ENCODE measurements at regions not wholly inside any gene's neighbourhood (a gene's known extent, or its start where the extent isn't known, plus 50 kb on each side); places are given as distances from the start of the nearest gene placed in this dataset.

- ATAC-seq (peak in 1 of 2 donors; percentile 40), DNase-seq (ENCODE audit: low spot score in 2 of 2) (no peak)
- H3K36me3 Mint-ChIP-seq = peaks cover 0 to 8% of the 10 kb centered on the region in 2 donors
- no peak overlapping the region for H3K27ac Mint-ChIP-seq
- peaks cover 8 to 13% of the 10 kb centered on the region in 2 donors for H3K9me3 Mint-ChIP-seq
Observed at GRCh38 chr3:24829011-24829581, 334.4 kb upstream of the THRB start.

- no peak for DNase-seq (ENCODE audit: low spot score in 2 of 2)
- Mint-ChIP-seq H3K27ac (no peak overlapping the region), H3K36me3 (peaks cover 0 to 8% of the 10 kb centered on the region in 2 donors), H3K9me3 (peaks cover 8 to 14% of the 10 kb centered on the region in 2 donors)
- ATAC-seq = no peak
Observed at GRCh38 chr3:24829629-24830229, 335.1 kb upstream of the THRB start.

- Mint-ChIP-seq H3K9me3 (peaks cover 8 to 17% of the 10 kb centered on the region in 2 donors), H3K27ac (no peak overlapping the region), H3K36me3 (peaks cover 0 to 8% of the 10 kb centered on the region in 2 donors)
- ATAC-seq (no peak), DNase-seq (ENCODE audit: low spot score in 2 of 2) (no peak)
Observed at GRCh38 chr3:24830230-24831152, 335.8 kb upstream of the THRB start.

- peaks cover 12 to 21% of the 10 kb centered on the region in 2 donors for H3K9me3 Mint-ChIP-seq
- DNase-seq (ENCODE audit: low spot score in 2 of 2) (no peak), ATAC-seq (no peak)
- H3K36me3 Mint-ChIP-seq = peaks cover 0 to 8% of the 10 kb centered on the region in 2 donors
- H3K27ac Mint-ChIP-seq = no peak overlapping the region
Observed at GRCh38 chr3:24831221-24831620, 336.6 kb upstream of the THRB start.

GRCh38 chr3:24832891-24833290, 338.2 kb upstream of the THRB start:
- ATAC-seq (no peak), DNase-seq (ENCODE audit: low spot score in 2 of 2) (no peak)
- Mint-ChIP-seq H3K9me3 (peaks cover 12% of the 10 kb centered on the region in 2 donors), H3K36me3 (peaks cover 0 to 8% of the 10 kb centered on the region in 2 donors), H3K27ac (no peak overlapping the region)

- DNase-seq (ENCODE audit: low spot score in 2 of 2) (no peak), ATAC-seq (no peak)
- no peak overlapping the region for H3K27ac Mint-ChIP-seq
- H3K9me3 Mint-ChIP-seq = peaks cover 12% of the 10 kb centered on the region in 2 donors
- H3K36me3 Mint-ChIP-seq = no peaks in the 10 kb centered on the region
Observed at GRCh38 chr3:24834442-24834841, 339.8 kb upstream of the THRB start.

GRCh38 chr3:24835510-24835909, 340.9 kb upstream of the THRB start:
- H3K36me3 Mint-ChIP-seq = no peaks in the 10 kb centered on the region
- ATAC-seq = no peak
- H3K27ac Mint-ChIP-seq = no peak overlapping the region
- no peak for DNase-seq (ENCODE audit: low spot score in 2 of 2)
- peaks cover 12% of the 10 kb centered on the region in 2 donors for H3K9me3 Mint-ChIP-seq

- H3K9me3 Mint-ChIP-seq = peaks cover 12% of the 10 kb centered on the region in 2 donors
- ATAC-seq = no peak
- H3K27ac Mint-ChIP-seq = no peak overlapping the region
- DNase-seq (ENCODE audit: low spot score in 2 of 2) = no peak
- H3K36me3 Mint-ChIP-seq = no peaks in the 10 kb centered on the region
Observed at GRCh38 chr3:24837601-24838000, 343.0 kb upstream of the THRB start.

GRCh38 chr3:24838533-24838932, 343.9 kb upstream of the THRB start:
- H3K9me3 Mint-ChIP-seq = peaks cover 4 to 9% of the 10 kb centered on the region in 2 donors
- H3K27ac Mint-ChIP-seq = no peak overlapping the region
- ATAC-seq = no peak
- no peaks in the 10 kb centered on the region for H3K36me3 Mint-ChIP-seq
- no peak for DNase-seq (ENCODE audit: low spot score in 2 of 2)

- ATAC-seq = no peak
- H3K27ac Mint-ChIP-seq = no peak overlapping the region
- H3K9me3 Mint-ChIP-seq = no peaks in the 10 kb centered on the region
- no peak for DNase-seq (ENCODE audit: low spot score in 2 of 2)
- no peaks in the 10 kb centered on the region for H3K36me3 Mint-ChIP-seq
Observed at GRCh38 chr3:24843955-24844354, 349.3 kb upstream of the THRB start.

- DNase-seq (ENCODE audit: low spot score in 2 of 2) (no peak), ATAC-seq (no peak)
- peaks cover 5 to 8% of the 10 kb centered on the region in 2 donors for H3K9me3 Mint-ChIP-seq
- H3K36me3 Mint-ChIP-seq = no peaks in the 10 kb centered on the region
- no peak overlapping the region for H3K27ac Mint-ChIP-seq
Observed at GRCh38 chr3:24845524-24846155, 351.0 kb upstream of the THRB start.

GRCh38 chr3:24846286-24846860, 351.7 kb upstream of the THRB start:
- no peak for ATAC-seq
- Mint-ChIP-seq H3K27ac (no peak overlapping the region), H3K36me3 (no peaks in the 10 kb centered on the region), H3K9me3 (peaks cover 9 to 12% of the 10 kb centered on the region in 2 donors)
- DNase-seq (ENCODE audit: low spot score in 2 of 2) = no peak

- Mint-ChIP-seq H3K27ac (no peak overlapping the region), H3K9me3 (peaks cover 9 to 21% of the 10 kb centered on the region in 2 donors), H3K36me3 (no peaks in the 10 kb centered on the region)
- ATAC-seq (no peak), DNase-seq (ENCODE audit: low spot score in 2 of 2) (no peak)
Observed at GRCh38 chr3:24850245-24850644, 355.6 kb upstream of the THRB start.

- H3K27ac Mint-ChIP-seq = no peak overlapping the region
- ATAC-seq = no peak
- H3K36me3 Mint-ChIP-seq = no peaks in the 10 kb centered on the region
- H3K9me3 Mint-ChIP-seq = peaks cover 9 to 21% of the 10 kb centered on the region in 2 donors
- DNase-seq (ENCODE audit: low spot score in 2 of 2) = no peak
Observed at GRCh38 chr3:24853685-24854490, 359.2 kb upstream of the THRB start.

- ATAC-seq = no peak
- Mint-ChIP-seq H3K36me3 (no peaks in the 10 kb centered on the region), H3K9me3 (peaks cover 9 to 18% of the 10 kb centered on the region in 2 donors), H3K27ac (no peak overlapping the region)
- DNase-seq (ENCODE audit: low spot score in 2 of 2) = no peak
Observed at GRCh38 chr3:24854748-24855147, 360.1 kb upstream of the THRB start.

- Mint-ChIP-seq H3K9me3 (peaks cover 7 to 20% of the 10 kb centered on the region in 2 donors), H3K27ac (no peak overlapping the region), H3K36me3 (no peaks in the 10 kb centered on the region)
- ATAC-seq (no peak), DNase-seq (ENCODE audit: low spot score in 2 of 2) (no peak)
Observed at GRCh38 chr3:24857945-24858344, 363.3 kb upstream of the THRB start.
